Embryonic facial prominence (tissue), 1 donor: ENCODE measurements at regions not wholly inside any gene's neighbourhood (a gene's known extent, or its start where the extent isn't known, plus 50 kb on each side); places are given as distances from the start of the nearest gene placed in this dataset.
"Not testable (repeated sequence)": the region's sequence is repeated elsewhere in the genome, so short reads cannot be mapped to it uniquely, and the experiment has no call there.

Source experiments
- DNase-seq: peaks from one replicate; pipeline ENCODE4 v3.0.0-alpha.2; 2016; ENCODE audit errors: extremely low spot score

DNA sequence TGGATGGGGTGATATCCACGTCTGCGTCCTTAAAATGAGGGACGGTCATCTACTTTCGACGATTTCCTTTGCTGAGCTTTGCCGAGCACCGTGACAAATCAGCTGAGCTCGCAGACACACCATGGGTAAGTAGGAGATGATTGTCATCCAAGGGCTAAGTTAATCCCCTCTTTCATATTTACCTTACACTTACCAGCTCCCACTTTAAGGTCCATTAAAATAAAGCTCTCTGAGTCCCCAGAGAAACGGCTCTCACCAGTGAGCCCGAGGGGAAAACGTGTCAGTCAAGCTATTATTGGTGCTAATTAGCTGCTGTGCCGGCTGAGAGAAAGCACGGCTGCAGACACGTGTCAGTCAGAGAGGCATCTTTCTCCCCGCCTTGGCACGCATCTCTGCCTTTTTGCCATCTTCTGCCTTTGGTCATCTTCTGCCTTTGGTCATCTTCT lies 72.2 kb downstream of the CRLF2 start:
- no peak for DNase-seq

DNA sequence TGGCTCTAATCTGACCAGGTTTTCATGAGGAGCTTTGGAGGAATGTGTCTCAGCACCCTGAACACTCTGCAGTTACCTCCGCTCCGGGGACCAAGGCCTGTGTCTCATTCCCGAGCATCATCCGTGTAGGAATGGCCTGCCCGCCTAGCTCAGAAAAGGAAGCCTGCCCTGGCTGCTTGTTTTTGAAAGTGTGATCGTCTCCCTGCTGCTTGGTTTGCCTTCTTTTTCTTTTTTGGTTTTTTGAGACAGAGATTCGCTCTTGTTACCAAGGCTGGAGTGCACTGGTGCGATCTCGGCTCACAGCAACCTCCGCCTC lies 73.3 kb downstream of the CRLF2 start:
- no peak for DNase-seq

DNA sequence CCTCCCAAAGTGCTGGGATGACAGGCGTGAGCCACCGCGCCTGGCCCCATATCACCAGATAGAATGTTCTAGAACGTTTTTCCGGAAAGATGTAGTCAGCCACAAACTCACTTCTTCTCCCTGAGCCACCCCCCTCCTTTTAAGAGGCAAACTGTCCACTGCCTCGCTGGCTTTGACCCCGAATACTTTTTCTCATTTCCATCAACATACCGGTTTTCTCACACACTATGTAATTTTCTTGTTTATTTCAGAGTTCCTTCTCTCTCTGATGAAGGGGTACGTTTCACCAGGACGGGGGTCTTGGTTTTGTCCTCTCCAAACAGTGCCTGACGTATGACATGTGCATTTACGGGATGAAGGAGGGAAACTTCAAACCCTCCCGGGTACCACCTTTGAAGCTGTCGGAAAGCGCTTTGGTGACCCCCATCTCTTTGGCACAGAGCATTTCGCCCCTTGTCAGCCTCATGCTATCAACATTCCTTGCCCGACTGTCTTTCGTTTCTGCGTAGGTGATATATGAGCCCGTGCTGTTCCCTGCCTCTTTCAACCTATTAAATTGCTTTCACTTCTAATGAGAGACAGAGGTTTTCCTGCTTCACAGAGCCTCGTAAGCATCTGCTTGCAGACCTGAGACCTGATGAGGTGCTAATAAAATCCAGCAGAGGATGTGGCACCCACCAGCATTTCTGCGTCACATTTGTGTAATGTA lies 73.8 kb downstream of the CRLF2 start:
- no peak for DNase-seq

DNA sequence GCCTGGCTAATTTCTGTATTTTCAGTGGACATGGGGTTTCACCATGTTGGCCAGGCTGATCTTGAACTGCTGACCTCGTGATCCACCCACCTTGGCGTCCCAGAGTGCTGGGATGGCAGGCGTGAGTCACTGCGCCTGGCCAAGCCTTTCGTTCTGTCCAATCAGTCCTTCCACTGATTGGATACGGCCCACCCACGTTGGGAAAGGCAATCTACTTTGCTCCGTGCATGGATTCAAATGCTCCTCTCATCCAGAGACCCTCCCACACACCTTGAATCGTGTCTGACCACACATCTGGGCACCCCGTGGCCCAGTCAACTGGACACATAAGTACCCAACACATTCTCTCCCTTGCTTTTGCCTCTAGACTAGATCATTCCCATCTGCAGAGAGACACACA lies 74.9 kb downstream of the CRLF2 start:
- DNase-seq = no peak

DNA sequence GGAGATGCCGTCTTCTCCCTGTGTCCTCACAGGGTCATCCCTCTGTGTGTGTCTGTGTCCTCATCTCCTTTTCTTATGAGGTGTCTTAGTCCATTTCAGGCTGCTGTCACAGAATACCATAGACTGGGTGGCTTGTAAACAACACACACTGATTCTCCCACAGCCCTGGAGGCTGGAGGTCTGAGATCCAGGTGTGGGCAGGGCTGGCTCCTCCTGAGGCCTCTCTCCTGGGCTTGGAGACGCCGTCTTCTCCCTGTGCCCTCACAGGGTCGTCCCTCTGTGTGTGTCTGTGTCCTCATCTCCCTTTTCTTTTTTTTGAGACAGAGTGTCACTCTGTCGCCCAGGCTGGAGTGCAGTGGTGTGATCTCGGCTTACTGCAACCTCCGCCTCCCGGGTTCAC lies 75.9 kb downstream of the CRLF2 start:
- DNase-seq = not testable (repeated sequence)

DNA sequence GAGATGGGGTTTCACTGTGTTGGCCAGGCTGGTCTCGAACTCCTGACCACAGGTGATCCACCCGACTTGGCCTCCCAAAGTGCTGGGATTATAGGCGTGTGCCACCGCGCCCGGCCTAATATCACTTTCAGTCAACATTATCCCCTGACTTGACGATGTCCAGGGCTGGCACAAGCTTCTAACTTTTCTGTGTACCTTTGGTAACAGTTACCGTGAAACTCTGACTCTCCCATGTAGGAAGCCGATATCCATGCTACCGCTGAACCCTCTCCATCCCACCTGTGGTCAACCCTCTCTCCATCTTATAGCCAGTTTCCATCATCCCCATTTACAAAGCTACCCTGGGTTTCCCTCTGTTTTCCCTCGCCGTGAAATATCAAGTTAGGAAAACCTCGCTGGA lies 77.5 kb downstream of the CRLF2 start:
- DNase-seq = no peak

DNA sequence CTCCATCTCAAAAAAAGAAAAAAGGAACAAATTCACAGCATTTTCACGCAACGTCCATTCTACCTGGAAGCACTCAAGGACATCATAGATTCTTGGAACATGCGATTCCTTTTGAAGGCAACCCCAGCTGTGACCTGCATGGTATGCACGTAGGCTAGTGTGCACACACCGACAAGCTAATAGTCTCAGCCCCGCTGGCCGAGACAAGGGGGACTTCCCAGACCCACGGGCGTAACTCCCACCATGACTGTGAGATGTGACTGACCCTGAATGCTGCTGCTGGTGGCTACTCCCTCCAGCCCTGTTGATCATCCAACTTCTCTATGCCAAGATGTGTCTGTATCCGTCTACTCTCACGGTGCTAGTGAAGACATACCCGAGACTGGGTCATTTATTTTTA lies 78.3 kb downstream of the CRLF2 start:
- DNase-seq = no peak

DNA sequence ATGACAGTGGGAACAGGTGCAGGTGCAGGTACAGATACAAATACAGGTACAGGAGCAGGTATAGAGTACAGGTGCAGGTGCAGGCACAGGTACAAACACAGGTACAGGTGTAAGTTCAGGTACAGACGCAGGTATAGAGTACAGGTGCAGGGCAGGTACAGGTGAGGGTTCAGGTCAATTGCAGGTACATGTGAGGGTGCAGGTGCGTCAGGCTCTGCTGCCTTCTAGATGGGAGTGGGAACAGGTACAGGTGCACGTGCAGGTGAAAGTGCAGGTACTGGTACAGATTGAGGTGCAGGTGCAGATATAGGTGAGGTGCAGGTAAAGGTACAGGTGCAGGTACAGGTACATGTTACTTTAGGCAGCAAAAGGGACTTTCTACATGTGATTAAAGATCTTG lies 85.7 kb downstream of the CRLF2 start:
- no peak for DNase-seq

DNA sequence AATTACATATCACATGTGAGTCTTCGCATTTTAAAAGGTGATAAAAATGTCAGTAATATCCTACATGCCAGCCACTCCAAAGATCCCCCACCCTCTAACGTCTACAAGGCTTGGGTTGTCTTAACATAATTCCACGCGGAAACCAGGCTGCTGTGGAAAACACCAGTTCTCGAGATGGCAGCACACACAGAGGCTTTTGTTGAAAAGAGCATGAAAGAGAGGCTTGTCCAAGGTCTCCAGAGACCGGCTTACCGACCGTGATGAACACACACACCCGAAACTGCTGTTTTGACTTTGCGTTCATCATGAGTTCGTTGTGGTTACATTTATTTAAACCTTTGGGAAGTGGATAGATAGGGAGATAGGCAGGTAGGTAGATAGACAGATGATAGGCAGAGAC lies 87.9 kb downstream of the CRLF2 start:
- no peak for DNase-seq

DNA sequence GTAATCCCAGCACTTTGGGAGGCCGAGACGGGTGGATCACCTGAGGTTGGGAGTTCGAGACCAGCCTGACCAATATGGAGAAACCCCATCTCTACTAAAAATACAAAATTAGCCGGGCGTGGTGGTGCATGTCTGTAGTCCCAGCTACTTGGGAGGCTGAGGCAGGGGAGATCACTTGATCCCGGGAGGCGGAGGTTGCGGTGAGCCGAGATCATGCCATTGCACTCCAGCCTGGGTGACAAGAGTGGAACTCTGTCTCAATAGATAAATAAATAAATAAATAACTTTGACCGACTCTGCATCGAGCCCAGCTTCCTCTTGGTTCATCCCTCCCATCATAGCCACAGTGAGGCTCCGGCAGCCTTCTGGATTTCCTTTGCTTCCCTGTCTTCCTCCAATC lies 89.6 kb downstream of the CRLF2 start:
- DNase-seq = not testable (repeated sequence)

DNA sequence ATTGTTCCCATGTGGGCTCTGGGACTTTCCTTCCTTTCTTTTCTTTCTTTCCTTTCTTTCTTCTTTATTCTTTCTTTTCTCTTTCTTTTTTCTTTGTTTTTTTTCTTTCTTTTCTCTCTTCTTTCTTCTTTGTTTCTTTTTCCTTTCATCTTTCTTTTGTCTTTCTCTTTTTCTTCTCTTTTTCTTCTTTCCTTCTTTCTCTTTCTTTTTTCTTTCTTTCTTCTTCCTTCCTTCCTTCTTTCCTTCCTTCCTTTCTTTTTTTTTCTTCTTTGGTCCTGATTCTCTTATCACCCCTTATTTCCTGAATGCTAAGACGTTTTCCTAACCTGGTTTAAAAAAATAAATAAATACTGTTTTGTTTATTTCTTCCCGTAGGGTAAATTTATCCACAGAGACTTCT lies 93.2 kb downstream of the CRLF2 start:
- no peak for DNase-seq

DNA sequence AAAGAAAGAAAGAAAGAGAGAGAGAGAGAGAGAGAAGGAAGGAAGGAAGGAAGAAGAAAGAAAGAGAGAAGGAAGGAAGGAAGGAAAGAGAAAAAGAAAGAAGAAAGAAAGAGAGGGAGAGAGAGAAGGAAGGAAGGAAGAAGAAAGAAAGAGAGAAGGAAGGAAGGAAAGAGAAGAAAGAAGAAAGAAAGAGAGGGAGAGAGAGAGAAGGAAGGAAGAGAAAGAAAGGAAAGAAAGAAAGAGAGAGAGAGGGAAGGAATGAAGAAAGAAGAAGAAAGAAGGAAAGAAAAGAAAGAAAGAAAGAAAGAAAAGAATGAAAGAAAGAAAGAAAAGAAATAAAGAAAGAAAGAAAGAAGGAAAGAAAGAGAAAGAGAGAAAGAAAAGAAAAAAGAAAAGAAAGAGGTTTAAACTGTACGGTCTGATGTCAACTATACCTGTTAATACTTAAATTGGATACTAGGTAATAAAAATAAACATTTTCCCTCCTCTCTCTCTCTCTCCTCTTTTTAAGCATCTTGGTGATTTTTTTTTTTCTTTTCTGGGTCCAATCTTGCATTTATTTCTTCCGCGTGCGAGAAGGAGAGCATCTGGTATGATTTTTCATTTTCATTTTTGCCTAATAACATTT lies 93.8 kb downstream of the CRLF2 start:
- no peak for DNase-seq

DNA sequence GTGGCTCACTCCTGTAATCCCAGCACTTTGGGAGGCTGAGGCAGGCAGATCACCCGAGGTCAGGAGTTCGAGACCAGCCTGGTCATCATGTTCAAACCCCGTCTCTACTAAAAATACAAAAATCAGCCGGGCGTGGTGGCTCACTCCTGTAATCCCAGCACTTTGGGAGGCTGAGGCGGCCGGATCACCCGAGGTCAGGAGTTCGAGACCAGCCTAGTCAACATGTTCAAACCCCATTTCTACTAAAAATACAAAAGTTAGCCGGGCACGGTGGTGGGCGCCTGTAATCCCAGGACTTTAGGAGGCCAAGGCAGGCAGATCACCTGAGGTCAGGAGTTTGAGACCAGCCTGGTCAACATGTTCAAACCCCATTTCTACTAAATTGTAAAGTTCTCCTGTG lies 97.0 kb downstream of the CRLF2 start:
- DNase-seq = not testable (repeated sequence)

DNA sequence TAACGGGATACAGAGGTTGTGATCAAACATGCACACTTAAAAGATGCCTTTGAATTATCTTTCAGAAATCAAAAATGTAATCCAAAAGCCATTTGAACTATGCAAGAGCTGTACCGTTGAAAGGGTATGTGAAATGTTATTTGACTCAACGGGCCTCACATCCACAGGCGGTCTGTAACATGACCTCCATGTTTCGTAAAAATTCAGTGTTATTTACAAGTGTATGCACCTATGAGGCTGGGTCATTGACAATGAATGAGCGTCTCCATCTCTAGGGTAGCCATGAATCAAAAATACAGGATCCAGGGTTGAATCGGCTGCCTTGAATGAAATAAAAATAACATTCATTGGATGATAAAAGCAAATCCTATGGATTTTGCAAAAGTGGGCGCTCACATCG lies 100.1 kb downstream of the CRLF2 start:
- no peak for DNase-seq

DNA sequence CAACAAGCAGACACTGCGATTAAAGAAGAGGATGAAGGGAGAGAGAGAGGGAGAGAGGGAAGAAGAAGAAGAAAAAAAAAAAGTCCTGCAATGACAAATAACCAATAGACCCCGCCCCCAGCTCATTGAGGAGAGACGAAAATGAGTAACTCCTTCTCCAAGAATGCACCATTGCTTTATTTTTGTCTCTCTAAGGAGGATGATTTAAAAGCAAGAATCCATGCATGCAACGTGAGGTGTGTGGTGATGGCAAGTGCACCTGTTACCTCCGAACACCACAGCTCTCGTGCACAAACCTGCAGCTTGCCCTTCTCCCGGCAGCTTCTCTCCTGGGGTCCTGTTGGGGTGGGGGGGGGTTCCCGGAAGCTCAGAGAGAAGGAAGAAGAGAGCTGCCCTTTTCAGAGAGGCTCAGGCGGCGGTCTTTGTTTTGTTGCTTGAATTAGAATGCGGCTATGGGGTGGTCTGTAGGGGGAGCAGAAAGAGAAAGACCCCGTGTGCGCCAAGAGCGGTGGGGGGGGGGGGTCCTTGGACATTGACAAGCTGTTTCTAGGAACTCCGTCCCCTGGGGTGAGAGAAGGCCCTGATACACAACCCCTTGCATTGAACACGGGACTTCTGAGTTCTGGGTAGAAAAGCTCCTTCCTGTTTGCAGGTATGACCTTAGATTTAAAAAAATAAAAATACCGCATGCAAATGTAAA lies 100.7 kb downstream of the CRLF2 start:
- DNase-seq = no peak

DNA sequence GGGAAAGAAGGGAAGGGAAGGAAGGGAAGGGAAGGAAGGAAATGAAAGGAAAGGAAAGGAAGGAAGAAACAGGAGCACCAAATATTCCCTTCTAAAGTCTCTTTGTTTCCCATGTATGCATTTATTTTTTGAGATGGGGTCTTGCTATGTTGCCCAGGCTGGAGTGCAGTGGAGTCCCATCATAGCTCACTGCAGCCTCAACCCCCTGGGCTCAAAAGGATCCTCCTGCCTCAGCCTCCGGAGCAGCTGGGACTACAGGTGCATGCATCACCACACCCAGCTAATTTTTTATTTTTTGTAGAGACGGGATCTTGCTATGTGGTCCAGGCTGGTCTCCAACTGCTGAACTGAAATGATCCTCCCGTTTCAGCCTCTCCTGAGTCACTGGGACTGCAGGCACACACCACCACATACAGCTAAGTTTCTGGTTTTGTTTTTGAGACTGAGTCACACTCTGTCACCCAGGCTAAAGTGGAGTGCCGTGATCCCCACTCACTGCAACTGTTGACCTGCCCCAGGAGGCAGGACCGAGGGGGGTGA lies 102.8 kb downstream of the CRLF2 start:
- DNase-seq = no peak

DNA sequence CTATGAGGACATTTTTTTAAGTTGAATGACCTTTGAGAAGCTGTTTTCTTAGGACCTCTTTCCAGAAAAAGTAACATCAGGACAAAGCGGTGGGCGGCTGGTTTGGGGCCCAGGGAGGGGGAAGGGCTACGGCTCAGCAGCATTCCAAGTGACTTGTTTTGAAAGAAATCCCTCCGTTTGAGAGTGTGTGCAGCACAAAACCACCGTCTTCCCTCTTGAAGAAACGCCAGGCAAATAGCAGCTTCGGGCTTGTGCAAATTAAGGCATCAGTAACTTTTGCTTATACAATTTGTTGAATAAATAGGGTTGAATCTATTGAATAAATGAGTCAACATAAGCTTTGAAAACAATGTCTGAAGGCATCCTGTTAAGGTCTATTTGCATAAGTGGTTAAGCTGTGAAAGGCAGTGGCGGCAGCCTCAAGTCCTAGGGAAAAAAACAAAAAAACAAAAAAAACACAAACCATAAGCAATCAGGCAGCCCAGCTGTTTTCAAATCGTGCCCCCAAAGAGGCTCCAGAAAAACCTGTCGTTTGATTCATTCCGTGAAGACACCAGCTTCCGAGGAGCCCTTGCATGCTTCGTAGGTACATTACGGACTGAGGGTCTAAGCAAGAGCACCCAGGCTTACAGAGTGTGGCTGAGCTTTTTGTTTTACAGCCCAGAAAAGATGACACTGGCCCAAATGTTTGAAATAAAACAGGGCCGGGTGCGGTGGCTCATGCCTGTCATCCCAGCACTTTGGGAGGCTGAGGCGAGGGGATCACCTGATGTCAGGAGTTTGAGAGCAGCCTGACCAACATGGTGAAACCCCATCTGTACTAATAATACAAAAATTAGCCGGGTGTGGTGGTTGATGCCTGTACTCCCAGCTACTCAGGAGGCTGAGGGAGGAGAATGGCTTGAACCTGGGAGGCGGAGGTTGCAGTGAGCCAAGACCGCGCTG lies 103.7 kb downstream of the CRLF2 start:
- DNase-seq = no peak

DNA sequence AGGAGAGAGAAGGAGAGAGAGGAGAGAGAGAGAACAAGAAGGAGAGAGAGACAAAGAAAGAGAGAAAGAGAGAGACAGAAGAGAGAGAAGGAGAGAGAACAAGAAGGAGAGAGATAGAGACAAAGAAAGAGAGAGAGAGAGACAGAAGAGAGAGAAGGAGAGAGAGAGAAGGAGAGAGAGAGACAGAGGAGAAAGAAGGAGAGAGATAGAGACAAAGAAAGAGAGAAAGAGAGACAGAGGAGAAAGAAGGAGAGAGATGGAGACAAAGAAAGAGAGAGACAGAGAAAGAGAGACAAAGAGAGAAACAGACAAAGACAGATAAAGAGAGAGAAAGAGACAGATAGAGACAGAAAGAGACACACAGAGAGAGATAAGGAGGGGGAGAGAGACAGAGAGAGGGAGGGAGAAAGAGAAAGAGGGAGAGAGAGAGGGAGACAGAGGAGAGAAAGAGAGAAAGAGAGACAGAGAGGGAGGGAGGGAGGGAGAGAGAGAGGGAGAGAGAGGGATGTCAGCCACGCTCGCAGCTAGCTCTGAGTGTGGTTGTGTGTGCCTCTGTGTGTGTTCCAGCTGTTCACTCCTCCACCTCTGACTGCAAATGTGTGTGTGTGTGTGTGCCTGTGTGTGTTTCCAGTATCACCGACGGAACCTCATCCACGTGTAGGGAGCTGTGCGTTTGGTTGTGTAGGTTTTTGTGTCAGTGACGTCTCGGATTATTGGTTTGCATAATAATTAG lies 105.8 kb downstream of the CRLF2 start:
- DNase-seq = no peak

DNA sequence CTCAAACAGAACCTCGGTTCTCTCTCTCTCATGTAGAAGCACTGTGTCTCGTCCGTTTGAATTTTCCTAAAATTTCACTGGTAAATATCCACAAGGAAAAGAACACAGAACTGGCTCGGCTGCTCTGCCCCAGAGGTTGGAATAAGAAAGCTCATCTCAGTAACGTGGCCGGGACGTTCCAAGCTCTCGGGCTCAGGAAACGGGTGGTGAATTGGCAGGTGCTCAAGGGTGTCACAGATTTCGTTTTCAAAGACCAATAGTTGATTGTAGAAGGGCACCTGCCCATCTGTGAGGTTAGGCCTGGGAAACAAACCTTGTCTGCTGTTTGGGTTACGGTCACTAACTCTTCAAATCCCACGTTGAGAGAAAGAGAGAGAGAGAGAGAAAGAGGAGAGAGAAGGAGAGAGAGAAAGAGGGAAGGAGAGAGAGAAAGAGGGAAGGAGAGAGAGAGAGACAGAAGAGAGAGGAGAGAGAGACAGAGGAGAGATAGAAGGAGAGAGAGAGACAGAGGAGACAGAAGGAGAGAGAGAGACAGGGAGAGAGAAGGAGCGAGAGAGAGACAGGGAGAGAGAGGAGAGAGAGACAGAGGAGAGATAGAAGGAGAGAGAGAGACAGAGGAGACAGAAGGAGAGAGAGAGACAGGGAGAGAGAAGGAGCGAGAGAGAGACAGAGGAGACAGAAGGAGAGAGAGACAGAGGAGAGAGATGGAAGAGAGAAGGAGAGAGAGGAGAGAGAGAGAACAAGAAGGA lies 106.6 kb downstream of the CRLF2 start:
- no peak for DNase-seq

DNA sequence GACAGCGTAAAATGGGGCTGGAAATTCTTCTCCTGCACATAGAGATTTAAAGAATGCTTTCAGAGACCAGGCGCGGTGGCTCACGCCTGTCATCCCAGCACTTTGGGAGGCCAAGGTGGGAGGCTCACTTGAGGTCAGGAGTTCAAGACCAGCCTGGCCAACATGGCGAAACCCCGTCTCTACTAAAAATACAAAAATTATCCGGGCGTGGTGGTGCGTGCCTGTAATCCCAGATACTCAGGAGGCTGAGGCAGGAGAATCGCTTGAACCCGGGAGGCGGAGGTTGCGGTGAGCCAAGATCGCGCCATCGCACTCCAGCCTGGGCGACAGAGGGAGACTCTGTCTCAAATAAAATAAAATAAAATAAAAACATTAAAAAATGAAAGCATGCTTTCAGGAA lies 107.4 kb downstream of the CRLF2 start:
- not testable (repeated sequence) for DNase-seq
